ENCODE measurements at regions not wholly inside any gene's neighbourhood (a gene's known extent, or its start where the extent isn't known, plus 50 kb on each side); places are given as distances from the start of the nearest gene placed in this dataset.

DNA sequence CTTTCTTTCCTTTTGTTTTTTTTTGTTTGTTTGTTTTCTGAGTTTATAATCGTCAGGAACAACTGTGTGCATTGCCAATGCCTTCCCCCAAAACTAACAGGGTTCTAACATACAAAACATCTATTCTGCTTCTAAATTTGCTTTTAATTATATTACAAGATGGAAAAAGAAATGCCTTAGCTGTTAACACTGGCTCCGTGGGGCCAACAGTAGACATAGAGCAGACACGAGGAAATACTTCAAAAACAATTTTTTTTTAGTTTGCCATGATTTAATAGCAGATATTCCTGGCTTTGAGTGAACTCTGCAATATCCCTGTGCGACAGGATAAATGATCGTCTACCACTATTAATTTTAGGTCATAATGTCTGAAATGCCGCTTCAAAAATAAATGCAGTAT lies 153.3 kb upstream of the HNRNPA3 start:
- TF ChIP-seq, protein P1, sequence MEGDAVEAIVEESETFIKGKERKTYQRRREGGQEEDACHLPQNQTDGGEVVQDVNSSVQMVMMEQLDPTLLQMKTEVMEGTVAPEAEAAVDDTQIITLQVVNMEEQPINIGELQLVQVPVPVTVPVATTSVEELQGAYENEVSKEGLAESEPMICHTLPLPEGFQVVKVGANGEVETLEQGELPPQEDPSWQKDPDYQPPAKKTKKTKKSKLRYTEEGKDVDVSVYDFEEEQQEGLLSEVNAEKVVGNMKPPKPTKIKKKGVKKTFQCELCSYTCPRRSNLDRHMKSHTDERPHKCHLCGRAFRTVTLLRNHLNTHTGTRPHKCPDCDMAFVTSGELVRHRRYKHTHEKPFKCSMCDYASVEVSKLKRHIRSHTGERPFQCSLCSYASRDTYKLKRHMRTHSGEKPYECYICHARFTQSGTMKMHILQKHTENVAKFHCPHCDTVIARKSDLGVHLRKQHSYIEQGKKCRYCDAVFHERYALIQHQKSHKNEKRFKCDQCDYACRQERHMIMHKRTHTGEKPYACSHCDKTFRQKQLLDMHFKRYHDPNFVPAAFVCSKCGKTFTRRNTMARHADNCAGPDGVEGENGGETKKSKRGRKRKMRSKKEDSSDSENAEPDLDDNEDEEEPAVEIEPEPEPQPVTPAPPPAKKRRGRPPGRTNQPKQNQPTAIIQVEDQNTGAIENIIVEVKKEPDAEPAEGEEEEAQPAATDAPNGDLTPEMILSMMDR (IDR thresholded peaks at IDR 0.05; ENCODE audit: unreplicated experiment), result no peak
- no peak for DNase-seq (ENCODE audit: low spot score)
- no peak overlapping the region for H3K4me3 Mint-ChIP-seq (ENCODE audit: unreplicated experiment)
- no peaks in the 10 kb centered on the region for H3K36me3 Mint-ChIP-seq (ENCODE audit: low read depth, unreplicated experiment)
- no peaks in the 10 kb centered on the region for H3K9me3 Mint-ChIP-seq (ENCODE audit: unreplicated experiment)
- H3K4me1 Mint-ChIP-seq (ENCODE audit: unreplicated experiment), result peaks cover 3% of the 10 kb centered on the region
- H3K27ac Mint-ChIP-seq (ENCODE audit: unreplicated experiment), result no peak overlapping the region
- peaks cover 2% of the 10 kb centered on the region for H3K27me3 Mint-ChIP-seq (ENCODE audit: unreplicated experiment)

DNA sequence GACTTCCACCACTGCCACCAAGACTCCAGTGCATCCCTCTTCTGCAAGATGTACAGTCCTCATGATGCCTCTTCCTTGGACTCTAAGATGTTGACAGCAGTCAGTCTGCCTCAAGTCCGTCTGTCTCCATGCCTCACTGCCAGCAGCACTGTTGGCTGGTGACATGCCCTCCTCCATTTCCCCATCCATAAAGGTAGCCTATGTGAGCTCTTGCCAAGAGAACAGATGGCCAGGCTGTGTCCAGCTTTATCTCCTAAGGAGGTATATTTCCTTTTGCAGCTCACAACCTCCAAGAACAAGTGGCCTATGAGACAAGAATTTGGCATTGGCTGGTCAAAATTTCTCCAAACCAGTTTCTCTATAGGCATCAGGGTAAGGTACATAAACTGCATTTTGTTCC lies 149.3 kb upstream of the HNRNPA3 start:
- peaks cover 3% of the 10 kb centered on the region for H3K4me1 Mint-ChIP-seq (ENCODE audit: unreplicated experiment)
- no peak overlapping the region for H3K27ac Mint-ChIP-seq (ENCODE audit: unreplicated experiment)
- peaks cover 3% of the 10 kb centered on the region for H3K27me3 Mint-ChIP-seq (ENCODE audit: unreplicated experiment)
- H3K36me3 Mint-ChIP-seq (ENCODE audit: low read depth, unreplicated experiment), result no peaks in the 10 kb centered on the region
- TF ChIP-seq, protein P1 (IDR thresholded peaks at IDR 0.05; ENCODE audit: unreplicated experiment), result no peak
- no peaks in the 10 kb centered on the region for H3K9me3 Mint-ChIP-seq (ENCODE audit: unreplicated experiment)
- DNase-seq (ENCODE audit: low spot score), result no peak
- no peak overlapping the region for H3K4me3 Mint-ChIP-seq (ENCODE audit: unreplicated experiment)

DNA sequence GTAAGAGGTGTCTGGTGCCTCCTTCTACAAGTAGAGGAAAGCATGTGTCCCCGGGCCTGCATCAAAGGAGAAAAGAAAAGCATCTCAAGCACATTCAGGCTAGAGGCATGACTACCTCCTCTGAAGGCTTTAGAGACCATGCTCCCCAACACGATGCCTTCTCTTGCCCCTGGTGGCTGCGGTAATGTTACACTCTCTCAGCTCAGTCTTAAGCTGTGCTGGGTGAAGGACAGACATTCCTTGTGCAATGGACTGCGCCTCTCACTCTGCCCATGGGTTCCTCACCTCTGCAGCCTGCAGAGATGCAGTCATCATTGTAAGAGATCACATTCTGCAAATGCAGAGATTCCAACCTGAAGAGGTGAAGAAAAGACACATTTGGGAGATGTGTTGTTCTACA lies 148.2 kb upstream of the HNRNPA3 start:
- peaks cover 3% of the 10 kb centered on the region for H3K4me1 Mint-ChIP-seq (ENCODE audit: unreplicated experiment)
- H3K9me3 Mint-ChIP-seq (ENCODE audit: unreplicated experiment), result no peaks in the 10 kb centered on the region
- H3K27me3 Mint-ChIP-seq (ENCODE audit: unreplicated experiment), result peaks cover 3% of the 10 kb centered on the region
- no peak overlapping the region for H3K4me3 Mint-ChIP-seq (ENCODE audit: unreplicated experiment)
- no peaks in the 10 kb centered on the region for H3K36me3 Mint-ChIP-seq (ENCODE audit: low read depth, unreplicated experiment)
- DNase-seq (ENCODE audit: low spot score), result no peak
- TF ChIP-seq, protein P1 (IDR thresholded peaks at IDR 0.05; ENCODE audit: unreplicated experiment), result no peak
- no peak overlapping the region for H3K27ac Mint-ChIP-seq (ENCODE audit: unreplicated experiment)

DNA sequence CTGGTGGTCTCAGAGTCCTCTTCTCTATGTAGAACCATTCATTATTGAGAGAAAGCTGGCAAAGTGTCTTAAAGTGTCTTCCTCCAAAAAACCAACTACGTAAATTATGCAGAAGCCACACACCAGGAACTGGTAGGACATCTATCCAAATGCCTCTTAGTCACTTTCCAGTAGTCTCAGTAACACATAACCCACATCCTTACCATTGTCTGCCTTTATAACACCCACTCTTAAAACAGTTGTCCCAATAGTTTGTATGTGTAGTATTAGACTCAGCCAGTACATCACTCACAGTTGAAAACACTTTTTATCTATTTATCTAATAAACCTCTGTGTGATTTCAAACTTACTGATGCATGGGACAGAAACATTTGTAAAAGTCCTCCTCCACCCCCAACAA lies 143.6 kb upstream of the HNRNPA3 start:
- Mint-ChIP-seq H3K4me3 (ENCODE audit: unreplicated experiment) (no peak overlapping the region), H3K9me3 (ENCODE audit: unreplicated experiment) (no peaks in the 10 kb centered on the region), H3K36me3 (ENCODE audit: low read depth, unreplicated experiment) (no peaks in the 10 kb centered on the region), H3K27me3 (ENCODE audit: unreplicated experiment) (peaks cover 3% of the 10 kb centered on the region), H3K4me1 (ENCODE audit: unreplicated experiment) (no peaks in the 10 kb centered on the region), H3K27ac (ENCODE audit: unreplicated experiment) (no peak overlapping the region)
- no peak for DNase-seq (ENCODE audit: low spot score)
- TF ChIP-seq, protein P1 (IDR thresholded peaks at IDR 0.05; ENCODE audit: unreplicated experiment), result no peak

DNA sequence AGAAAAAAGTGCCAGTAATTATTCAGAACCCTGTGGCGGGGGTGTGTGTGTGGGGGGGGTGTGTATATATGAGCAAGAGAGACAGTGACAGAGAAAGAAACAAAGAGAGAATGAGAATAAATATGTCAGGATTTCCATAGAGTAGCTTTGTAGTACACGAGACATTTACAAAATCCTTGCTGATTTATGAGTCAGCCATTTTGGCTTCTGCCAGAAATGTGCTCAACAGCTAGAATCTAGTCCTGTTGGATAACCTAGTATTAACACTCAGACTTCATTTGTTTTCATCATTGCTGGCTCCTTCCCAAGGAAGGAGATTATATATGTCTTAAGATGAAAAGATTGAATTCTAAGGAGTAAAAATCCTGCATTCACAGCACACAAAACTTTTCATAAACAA lies 140.5 kb upstream of the HNRNPA3 start:
- no peak overlapping the region for H3K4me3 Mint-ChIP-seq (ENCODE audit: unreplicated experiment)
- no peaks in the 10 kb centered on the region for H3K36me3 Mint-ChIP-seq (ENCODE audit: low read depth, unreplicated experiment)
- H3K27ac Mint-ChIP-seq (ENCODE audit: unreplicated experiment), result no peak overlapping the region
- no peaks in the 10 kb centered on the region for H3K9me3 Mint-ChIP-seq (ENCODE audit: unreplicated experiment)
- no peak for DNase-seq (ENCODE audit: low spot score)
- TF ChIP-seq, protein P1 (IDR thresholded peaks at IDR 0.05; ENCODE audit: unreplicated experiment), result no peak
- H3K27me3 Mint-ChIP-seq (ENCODE audit: unreplicated experiment), result no peaks in the 10 kb centered on the region
- no peaks in the 10 kb centered on the region for H3K4me1 Mint-ChIP-seq (ENCODE audit: unreplicated experiment)
